Fibroblast of lung (primary cell): ENCODE measurements at regions not wholly inside any gene's neighbourhood (a gene's known extent, or its start where the extent isn't known, plus 50 kb on each side); places are given as distances from the start of the nearest gene placed in this dataset.
A peak's percentile ranks its signal among the peaks of the same experiment; 100 is the strongest.

Experiments
- DNase-seq, 2 donors: peaks; one replicate each; pipeline versions ENCODE4 v3.0.0 to v3.0.0-alpha.2; 2010; ENCODE audit warnings: low read depth in 2 of 2
- H2AFZ ChIP-seq: 2 replicates; pipeline ENCODE4 v1.5.1; 2012; ENCODE audit warnings: low read length, control low read depth, inconsistent platforms
- H3K27ac ChIP-seq: 2 replicates; pipeline ENCODE4 v1.5.1; 2011; ENCODE audit warnings: low read length, control low read depth; ENCODE audit not compliant: insufficient read depth
- H3K27me3 ChIP-seq: 2 replicates; pipeline ENCODE4 v1.5.1; 2011; ENCODE audit warnings: mild to moderate bottlenecking, low read length; ENCODE audit not compliant: control insufficient read depth, insufficient read depth
- H3K36me3 ChIP-seq: 2 replicates; pipeline ENCODE4 v1.5.1; 2011; ENCODE audit warnings: low read length; ENCODE audit not compliant: control insufficient read depth, insufficient read depth
- H3K4me1 ChIP-seq: 2 replicates; pipeline ENCODE4 v1.5.1; 2011; ENCODE audit warnings: low read length; ENCODE audit not compliant: control insufficient read depth, insufficient read depth; ENCODE audit errors: extremely low read depth
- H3K4me2 ChIP-seq: 2 replicates; pipeline ENCODE4 v1.5.1; 2011; ENCODE audit warnings: low read length, control low read depth; ENCODE audit not compliant: insufficient read depth; ENCODE audit errors: extremely low read depth
- H3K4me3 ChIP-seq, 4 experiments: fragments of 200-600 bp in 1 of 4; sonication (generic) in 1 of 4; replicated peaks in 1 of 4; 2 replicates each; pipeline ENCODE4 v1.5.1; 2011 to 2016; ENCODE audit warnings: low read length in 4 of 4, low read depth in 3 of 4, mild to moderate bottlenecking in 3 of 4, control low read depth in 2 of 4, inconsistent platforms in 1 of 4, mixed read lengths in 1 of 4; ENCODE audit not compliant: insufficient read depth in 1 of 4; ENCODE audit errors: control extremely low read depth in 1 of 4
- H3K79me2 ChIP-seq: 2 replicates; pipeline ENCODE4 v1.5.1; 2012; ENCODE audit warnings: mild to moderate bottlenecking, low read length, inconsistent platforms; ENCODE audit not compliant: control insufficient read depth, insufficient read depth
- H3K9ac ChIP-seq: 2 replicates; pipeline ENCODE4 v1.5.1; 2011; ENCODE audit warnings: mild to moderate bottlenecking, low read length, control low read depth; ENCODE audit not compliant: insufficient read depth
- H3K9me3 ChIP-seq: 2 replicates; pipeline ENCODE4 v1.5.1; 2012; ENCODE audit warnings: low read depth, low read length; ENCODE audit not compliant: control insufficient read depth, insufficient read depth
- H4K20me1 ChIP-seq: 2 replicates; pipeline ENCODE4 v1.5.1; 2011; ENCODE audit warnings: low read length; ENCODE audit not compliant: control insufficient read depth, insufficient read depth; ENCODE audit errors: extremely low read depth
- EZH2 ChIP-seq: IDR thresholded peaks from 2 replicates; pipeline ENCODE4 v1.5.1; 2012; ENCODE audit warnings: low read length, control low read depth, mild to moderate bottlenecking; ENCODE audit errors: missing control alignments
- TF ChIP-seq, protein P1 (sequence below), 2 donors: IDR thresholded peaks in 1 of 2; conservative IDR thresholded peaks in 1 of 2; 1 replicate in 1 of 2; 2 replicates in 1 of 2; pipeline ENCODE4 v1.5.1; 2011 to 2012; ENCODE audit warnings: low read length in 2 of 2, control low read depth in 1 of 2, inconsistent platforms in 1 of 2, low read depth in 1 of 2, mild to moderate bottlenecking in 1 of 2

DNA sequence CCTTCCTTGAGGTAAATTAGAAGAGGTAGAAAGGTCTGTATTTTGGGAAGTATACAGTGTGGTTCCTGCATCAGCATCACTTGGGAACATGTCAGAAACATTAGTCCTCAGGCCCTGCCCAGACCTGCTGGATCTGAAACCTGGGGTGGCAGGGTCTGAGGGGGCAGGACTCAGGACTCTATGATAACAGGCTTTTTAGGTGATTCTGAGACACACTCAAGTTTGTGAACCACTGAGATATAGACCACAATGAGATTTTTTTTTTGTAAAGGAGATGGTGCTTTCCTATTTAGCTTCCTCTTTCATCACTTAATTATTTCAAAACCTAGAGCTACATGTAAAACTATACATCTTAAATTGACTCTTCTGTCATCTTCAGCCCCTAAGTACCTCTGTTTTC is 262.7 kb upstream of the SPOPL start:
- Histone ChIP-seq H3K4me3 (no peak overlapping the region), H2AFZ (no peak overlapping the region), H4K20me1 (no peaks in the 10 kb centered on the region), H3K4me1 (peaks cover 6% of the 10 kb centered on the region), H3K9ac (no peak overlapping the region), H3K36me3 (no peaks in the 10 kb centered on the region), H3K9me3 (no peaks in the 10 kb centered on the region), H3K27ac (no peak overlapping the region), H3K79me2 (no peaks in the 10 kb centered on the region), H3K27me3 (no peaks in the 10 kb centered on the region), H3K4me2 (no peak overlapping the region)
- DNase-seq, result no peak
- TF ChIP-seq, protein P1, sequence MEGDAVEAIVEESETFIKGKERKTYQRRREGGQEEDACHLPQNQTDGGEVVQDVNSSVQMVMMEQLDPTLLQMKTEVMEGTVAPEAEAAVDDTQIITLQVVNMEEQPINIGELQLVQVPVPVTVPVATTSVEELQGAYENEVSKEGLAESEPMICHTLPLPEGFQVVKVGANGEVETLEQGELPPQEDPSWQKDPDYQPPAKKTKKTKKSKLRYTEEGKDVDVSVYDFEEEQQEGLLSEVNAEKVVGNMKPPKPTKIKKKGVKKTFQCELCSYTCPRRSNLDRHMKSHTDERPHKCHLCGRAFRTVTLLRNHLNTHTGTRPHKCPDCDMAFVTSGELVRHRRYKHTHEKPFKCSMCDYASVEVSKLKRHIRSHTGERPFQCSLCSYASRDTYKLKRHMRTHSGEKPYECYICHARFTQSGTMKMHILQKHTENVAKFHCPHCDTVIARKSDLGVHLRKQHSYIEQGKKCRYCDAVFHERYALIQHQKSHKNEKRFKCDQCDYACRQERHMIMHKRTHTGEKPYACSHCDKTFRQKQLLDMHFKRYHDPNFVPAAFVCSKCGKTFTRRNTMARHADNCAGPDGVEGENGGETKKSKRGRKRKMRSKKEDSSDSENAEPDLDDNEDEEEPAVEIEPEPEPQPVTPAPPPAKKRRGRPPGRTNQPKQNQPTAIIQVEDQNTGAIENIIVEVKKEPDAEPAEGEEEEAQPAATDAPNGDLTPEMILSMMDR (conservative IDR thresholded peaks at IDR 0.05 in 1 of 2, IDR thresholded peaks at IDR 0.05 in 1 of 2; ENCODE audit: low read depth in 1 of 2, low read length in 2 of 2), result no peak
- no peak for TF ChIP-seq EZH2

DNA sequence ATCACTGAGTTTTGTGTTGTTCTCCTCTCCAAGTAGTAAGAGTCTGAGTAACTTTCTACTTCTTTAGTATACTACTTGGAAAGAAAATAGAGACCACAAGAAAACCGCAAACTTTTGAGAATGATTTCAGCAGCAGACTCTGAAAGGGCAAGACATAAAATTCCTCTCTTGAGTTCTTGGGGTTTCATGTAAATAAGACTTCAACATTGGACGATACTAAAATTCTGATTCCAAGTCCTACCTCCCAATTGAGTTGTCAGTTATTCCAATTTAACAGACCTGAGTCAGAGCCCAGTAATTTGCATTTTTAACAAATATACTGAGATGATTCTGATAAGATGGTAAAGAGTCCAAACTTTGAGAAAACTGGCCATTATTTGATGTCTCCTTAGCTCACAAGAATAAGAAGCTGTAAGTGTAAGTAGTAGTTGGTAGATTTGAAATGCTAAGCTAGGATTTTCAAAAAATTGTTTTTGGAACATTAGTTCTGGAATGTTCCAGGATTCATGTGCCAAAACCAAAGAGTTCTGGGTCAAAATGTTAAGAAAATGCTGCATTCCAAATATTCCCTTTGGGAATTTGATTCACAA is 261.6 kb upstream of the SPOPL start:
- DNase-seq, result peak; percentile 55 to 75
- Histone ChIP-seq H3K27ac (no peak overlapping the region), H3K4me2 (no peak overlapping the region)

DNA sequence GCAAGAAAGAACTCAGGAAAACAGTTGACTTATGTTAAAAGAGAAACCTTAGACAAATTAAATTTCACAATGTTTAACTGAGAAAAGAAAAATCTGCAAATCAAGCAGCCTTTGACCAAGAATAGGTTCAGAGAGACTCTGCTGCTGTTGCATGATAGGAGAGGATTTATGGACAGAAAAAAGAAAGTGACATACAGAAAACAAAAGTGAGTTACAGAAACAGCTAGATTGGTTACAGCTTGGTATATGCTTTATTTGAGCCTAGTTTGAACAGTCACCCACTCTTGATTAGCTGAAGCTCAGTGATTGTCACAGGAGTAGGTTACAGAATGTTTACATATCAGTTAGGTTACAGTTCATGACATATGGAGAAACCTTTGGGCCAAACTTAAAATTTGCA is 258.2 kb upstream of the SPOPL start:
- Histone ChIP-seq H4K20me1 (no peaks in the 10 kb centered on the region), H3K27me3 (no peaks in the 10 kb centered on the region), H3K36me3 (no peaks in the 10 kb centered on the region), H2AFZ (no peak overlapping the region), H3K4me1 (peaks cover 3% of the 10 kb centered on the region), H3K79me2 (no peaks in the 10 kb centered on the region), H3K9ac (no peak overlapping the region), H3K4me3 (no peak overlapping the region), H3K27ac (no peak overlapping the region), H3K9me3 (no peaks in the 10 kb centered on the region), H3K4me2 (no peak overlapping the region)
- TF ChIP-seq, protein P1 (conservative IDR thresholded peaks at IDR 0.05 in 1 of 2, IDR thresholded peaks at IDR 0.05 in 1 of 2; ENCODE audit: low read depth in 1 of 2, low read length in 2 of 2), result no peak
- TF ChIP-seq EZH2, result no peak
- no peak for DNase-seq

More for the DNA sequence above, 261.6 kb upstream of the SPOPL start:
- Histone ChIP-seq H3K4me3 (no peak overlapping the region), H4K20me1 (no peaks in the 10 kb centered on the region), H3K9me3 (no peaks in the 10 kb centered on the region), H3K9ac (no peak overlapping the region), H2AFZ (no peak overlapping the region), H3K4me1 (peaks cover 6% of the 10 kb centered on the region), H3K36me3 (no peaks in the 10 kb centered on the region), H3K79me2 (no peaks in the 10 kb centered on the region), H3K27me3 (no peaks in the 10 kb centered on the region)
- TF ChIP-seq EZH2, result no peak
- TF ChIP-seq, protein P1 (conservative IDR thresholded peaks at IDR 0.05 in 1 of 2, IDR thresholded peaks at IDR 0.05 in 1 of 2; ENCODE audit: low read depth in 1 of 2, low read length in 2 of 2), result no peak
